Erythroblast (primary cell): ENCODE measurements at regions not wholly inside any gene's neighbourhood (a gene's known extent, or its start where the extent isn't known, plus 50 kb on each side); places are given as distances from the start of the nearest gene placed in this dataset.

Experiments
- GATA1 ChIP-seq: IDR thresholded peaks from 2 replicates; pipeline ENCODE4 v1.6.1; 2011; ENCODE audit warnings: low read depth, mild to moderate bottlenecking, control low read depth, low read length, moderate library complexity
- POLR2A ChIP-seq: IDR thresholded peaks from 2 replicates; pipeline ENCODE4 v1.6.1; 2011; ENCODE audit warnings: mild to moderate bottlenecking, low read length

- TF ChIP-seq POLR2A: no peak
- TF ChIP-seq GATA1: no peak
These were observed 108.4 kb upstream of the RMDN2 start for GRCh38 chr2:37816686-37817085.
